BJ (cell line): ENCODE measurements at regions not wholly inside any gene's neighbourhood (a gene's known extent, or its start where the extent isn't known, plus 50 kb on each side); places are given as distances from the start of the nearest gene placed in this dataset.
A peak's percentile ranks its signal among the peaks of the same experiment; 100 is the strongest.

Source experiments
- CTCF ChIA-PET: fragments of 350-600 bp; formaldehyde crosslinking; extraction: SDS; loops from one replicate; lab custom pipeline; 2021; ENCODE audit warnings: antibody characterized with exemption, inconsistent platforms; lab: Yijun Ruan, JAX
- POLR2A ChIA-PET: fragments of 300-600 bp; sonication (Branson Sonifier 250); formaldehyde crosslinking; extraction: SDS; loops from one replicate; lab custom pipeline; 2021; ENCODE audit warnings: antibody characterized with exemption; lab: Charles Lee
- DNase-seq: peaks from one replicate; pipeline ENCODE4 v3.0.0-alpha.2; 2011; ENCODE audit warnings: low read depth
- H3K27me3 ChIP-seq: 2 replicates; pipeline ENCODE4 v1.6.0; 2011; ENCODE audit warnings: low read length; ENCODE audit not compliant: control insufficient read depth, insufficient read depth
- H3K36me3 ChIP-seq: 2 replicates; pipeline ENCODE4 v1.5.1; 2011; ENCODE audit warnings: low read length; ENCODE audit not compliant: control insufficient read depth, insufficient read depth
- H3K4me3 ChIP-seq: 2 replicates; pipeline ENCODE4 v1.5.1; 2011; ENCODE audit warnings: low read depth, mild to moderate bottlenecking, control low read depth, low read length
- CTCF ChIP-seq: IDR thresholded peaks from 2 replicates; pipeline ENCODE4 v1.5.1; 2011; ENCODE audit warnings: low read depth, mild to moderate bottlenecking, control low read depth, inconsistent platforms, low read length, moderate library complexity; ENCODE audit not compliant: insufficient read depth

GRCh38 chr1:218925777-218926176 is 247.9 kb upstream of the LYPLAL1 start:
- H3K36me3 ChIP-seq: no peaks in the 10 kb centered on the region
- ChIA-PET CTCF (no interaction called here), POLR2A (no interaction called here)
- H3K4me3 ChIP-seq: no peak overlapping the region
- H3K27me3 ChIP-seq: no peaks in the 10 kb centered on the region
- no peak for DNase-seq
- no peak for TF ChIP-seq CTCF

DNA sequence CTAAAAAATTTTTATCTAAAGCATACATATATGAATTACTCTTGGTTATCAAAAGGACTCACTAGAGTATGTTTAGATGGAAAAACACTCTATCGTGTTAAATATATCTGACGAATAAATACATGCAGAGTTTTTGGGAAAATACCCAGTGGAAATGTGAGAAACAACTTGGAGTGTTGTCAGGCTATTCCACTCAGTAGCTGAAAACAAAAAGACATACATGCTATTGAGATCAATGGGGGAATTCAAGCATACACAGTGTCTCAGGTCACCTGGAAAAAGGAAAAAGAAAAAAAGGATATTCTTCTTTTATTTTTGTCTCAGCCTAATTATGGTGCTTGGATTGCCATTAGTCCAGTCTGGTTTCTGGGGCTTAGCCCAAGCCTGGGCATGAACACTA is 247.0 kb upstream of the LYPLAL1 start:
- POLR2A ChIA-PET: no interaction called here

DNA sequence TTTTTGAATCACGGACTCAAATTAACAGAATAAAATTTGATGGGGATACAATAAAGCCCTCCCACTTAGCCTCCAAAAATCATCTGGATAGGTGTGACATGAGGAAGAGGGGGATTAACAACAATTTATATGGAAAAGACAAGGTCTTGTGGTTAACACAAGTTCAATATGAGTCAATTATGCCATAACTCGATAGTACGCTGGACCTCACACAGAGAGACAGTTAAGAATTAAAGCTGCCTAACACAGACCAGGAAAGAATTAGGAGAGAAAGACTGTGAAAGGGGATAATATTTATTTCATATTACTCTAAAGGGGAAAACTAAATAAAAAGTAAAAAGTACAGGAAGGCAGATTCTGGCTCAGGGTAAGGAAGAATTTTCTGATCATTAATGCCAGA is 243.7 kb upstream of the LYPLAL1 start:
- no peaks in the 10 kb centered on the region for H3K36me3 ChIP-seq
- DNase-seq: no peak
- ChIA-PET POLR2A (interaction anchor here (0.6 kb wide), 1 partner anchor 107 kb away, joined by 3 read pairs; no protein-coding TSS in a partner anchor), CTCF (no interaction called here)
- no peaks in the 10 kb centered on the region for H3K27me3 ChIP-seq
- no peak overlapping the region for H3K4me3 ChIP-seq
- no peak for TF ChIP-seq CTCF

More for the DNA sequence above, 247.0 kb upstream of the LYPLAL1 start:
- DNase-seq: no peak
- H3K4me3 ChIP-seq: no peak overlapping the region
- no peak for TF ChIP-seq CTCF
- no peaks in the 10 kb centered on the region for H3K27me3 ChIP-seq
- CTCF ChIA-PET: no interaction called here
- no peaks in the 10 kb centered on the region for H3K36me3 ChIP-seq

DNA sequence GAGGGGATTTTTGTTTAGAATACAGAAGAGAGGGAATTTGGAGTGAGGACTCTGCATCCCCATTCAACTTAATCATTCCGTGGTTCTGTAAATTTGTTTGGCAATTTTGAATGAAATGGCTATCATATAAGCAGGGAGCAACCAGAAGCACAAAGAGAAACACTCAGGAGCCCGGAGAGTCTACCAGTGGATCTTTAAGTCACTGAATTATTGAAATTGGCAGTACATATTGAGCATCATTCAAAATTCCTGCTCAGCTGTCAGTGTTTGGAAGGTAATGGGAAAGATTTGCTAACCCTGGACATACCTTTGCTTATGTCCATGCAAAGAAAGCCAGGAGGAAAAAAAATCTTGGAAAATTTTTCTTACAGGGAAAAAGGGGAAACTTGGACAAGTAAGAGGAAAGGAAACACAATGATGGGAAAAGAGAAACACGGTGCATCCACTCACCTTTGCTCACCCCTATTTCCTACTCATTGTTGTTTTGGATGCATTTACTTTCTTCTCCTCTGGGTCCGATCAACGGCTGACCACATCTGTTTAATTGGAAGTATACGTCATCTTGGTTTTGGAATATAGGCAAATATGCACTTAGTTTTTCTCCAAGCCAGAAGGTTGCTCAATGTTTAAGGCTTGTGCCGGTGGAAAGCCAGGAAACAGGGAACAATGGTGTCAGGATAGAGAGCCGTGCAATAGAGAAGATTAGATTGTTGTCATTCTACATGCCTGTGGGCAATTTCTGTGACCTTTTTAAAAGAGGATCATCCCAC is 243.0 kb upstream of the LYPLAL1 start:
- ChIA-PET POLR2A (interaction anchor here (0.6 kb wide), 1 partner anchor 108 kb away, joined by 3 read pairs; no protein-coding TSS in a partner anchor), CTCF (no interaction called here)
- Histone ChIP-seq H3K4me3 (no peak overlapping the region), H3K36me3 (no peaks in the 10 kb centered on the region), H3K27me3 (no peaks in the 10 kb centered on the region)
- peak; percentile 95 for DNase-seq
- no peak for TF ChIP-seq CTCF

DNA sequence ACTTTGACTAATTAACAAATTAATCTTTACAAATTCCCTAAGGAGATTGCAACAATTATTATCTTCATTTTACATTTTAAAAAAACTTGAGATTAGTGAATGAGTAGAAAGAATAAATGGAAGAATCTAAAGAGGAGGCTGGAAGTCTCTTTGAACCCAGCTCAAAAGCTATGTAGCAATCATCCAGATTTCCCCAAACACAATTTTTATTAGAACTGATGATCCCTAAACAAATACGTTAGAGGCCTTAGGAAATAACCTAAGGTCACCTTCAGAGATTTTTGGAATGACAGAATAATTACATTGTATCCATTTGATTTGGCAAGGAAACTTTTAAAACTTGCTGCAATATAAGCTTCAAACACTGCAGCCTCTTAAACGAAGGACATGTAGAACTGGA is 242.4 kb upstream of the LYPLAL1 start:
- no peak for TF ChIP-seq CTCF
- H3K4me3 ChIP-seq: no peak overlapping the region
- POLR2A ChIA-PET: no interaction called here
- CTCF ChIA-PET: interaction anchor here (1.0 kb wide), 1 partner anchor 16 kb away, joined by 3 read pairs; no protein-coding TSS in a partner anchor
- no peaks in the 10 kb centered on the region for H3K36me3 ChIP-seq
- DNase-seq: no peak
- H3K27me3 ChIP-seq: no peaks in the 10 kb centered on the region
